ENCODE measurements at regions not wholly inside any gene's neighbourhood (a gene's known extent, or its start where the extent isn't known, plus 50 kb on each side); places are given as distances from the start of the nearest gene placed in this dataset.

- H3K4me3 ChIP-seq = no peak overlapping the region
- H3K36me3 ChIP-seq = no peaks in the 10 kb centered on the region
- no peaks in the 10 kb centered on the region for H3K4me1 ChIP-seq
- intact Hi-C loops (cut with micrococcal nuclease) = no loop called here
- no peak for DNase-seq
- no peak for TF ChIP-seq CTCF (IDR thresholded peaks at IDR 0.05; ENCODE audit: borderline replicate concordance)
- no peaks in the 10 kb centered on the region for H3K27me3 ChIP-seq (ENCODE audit: low read depth)
- H3K27ac ChIP-seq (replicated peaks) = no peak overlapping the region
- peaks cover 3% of the 10 kb centered on the region for H3K9me3 ChIP-seq (replicated peaks)
Observed at GRCh38 chr2:81894451-81894990, 1590.0 kb upstream of the LRRTM1 start.

GRCh38 chr2:81876624-81877023 lies 1572.1 kb upstream of the LRRTM1 start:
- Histone ChIP-seq H3K4me1 (no peaks in the 10 kb centered on the region), H3K27ac (replicated peaks) (no peak overlapping the region), H3K36me3 (no peaks in the 10 kb centered on the region), H3K4me3 (no peak overlapping the region), H3K9me3 (replicated peaks) (no peaks in the 10 kb centered on the region), H3K27me3 (ENCODE audit: low read depth) (no peaks in the 10 kb centered on the region)
- intact Hi-C loops (cut with micrococcal nuclease) = no loop called here
- no peak for TF ChIP-seq CTCF (IDR thresholded peaks at IDR 0.05; ENCODE audit: borderline replicate concordance)
- no peak for DNase-seq

GRCh38 chr2:81872006-81872405 lies 1567.5 kb upstream of the LRRTM1 start:
- no peak overlapping the region for H3K27ac ChIP-seq (replicated peaks)
- intact Hi-C loops (cut with micrococcal nuclease) = no loop called here
- DNase-seq = no peak
- H3K36me3 ChIP-seq = no peaks in the 10 kb centered on the region
- no peaks in the 10 kb centered on the region for H3K27me3 ChIP-seq (ENCODE audit: low read depth)
- no peak overlapping the region for H3K4me3 ChIP-seq
- no peak for TF ChIP-seq CTCF (IDR thresholded peaks at IDR 0.05; ENCODE audit: borderline replicate concordance)
- peaks cover 5% of the 10 kb centered on the region for H3K9me3 ChIP-seq (replicated peaks)
- no peaks in the 10 kb centered on the region for H3K4me1 ChIP-seq

GRCh38 chr2:81870119-81870518 lies 1565.6 kb upstream of the LRRTM1 start:
- Histone ChIP-seq H3K4me1 (no peaks in the 10 kb centered on the region), H3K9me3 (replicated peaks) (peaks cover 5% of the 10 kb centered on the region), H3K4me3 (no peak overlapping the region), H3K27ac (replicated peaks) (no peak overlapping the region), H3K36me3 (no peaks in the 10 kb centered on the region), H3K27me3 (ENCODE audit: low read depth) (no peaks in the 10 kb centered on the region)
- no peak for DNase-seq
- intact Hi-C loops (cut with micrococcal nuclease) = no loop called here
- no peak for TF ChIP-seq CTCF (IDR thresholded peaks at IDR 0.05; ENCODE audit: borderline replicate concordance)

- no peaks in the 10 kb centered on the region for H3K9me3 ChIP-seq (replicated peaks)
- no peak for DNase-seq
- no peak for TF ChIP-seq CTCF (IDR thresholded peaks at IDR 0.05; ENCODE audit: borderline replicate concordance)
Observed at GRCh38 chr2:81858998-81859397, 1554.4 kb upstream of the LRRTM1 start.

More at GRCh38 chr2:81858998-81859397, 1554.4 kb upstream of the LRRTM1 start:
- intact Hi-C loops (cut with micrococcal nuclease) = no loop called here
- Histone ChIP-seq H3K4me3 (no peak overlapping the region), H3K36me3 (no peaks in the 10 kb centered on the region), H3K27me3 (ENCODE audit: low read depth) (no peaks in the 10 kb centered on the region), H3K4me1 (no peaks in the 10 kb centered on the region), H3K27ac (replicated peaks) (no peak overlapping the region)

Measured in left ventricle myocardium inferior (tissue), 1 donor.